Effector memory CD4-positive, alpha-beta T cell (primary cell): ENCODE measurements at regions not wholly inside any gene's neighbourhood (a gene's known extent, or its start where the extent isn't known, plus 50 kb on each side); places are given as distances from the start of the nearest gene placed in this dataset.

ENCODE experiments used
- DNase-seq, 3 donors: peaks; one replicate each; pipeline ENCODE4 v3.0.0-alpha.2; 2020
- H3K27ac ChIP-seq: 2 replicates; pipeline ENCODE4 v1.7.0; 2013; ENCODE audit warnings: mild to moderate bottlenecking, low read length, moderate library complexity; ENCODE audit not compliant: insufficient read depth, poor library complexity, severe bottlenecking
- H3K27me3 ChIP-seq: replicated peaks from 2 replicates; pipeline ENCODE4 v1.7.0; 2013; ENCODE audit warnings: mild to moderate bottlenecking, low read length; ENCODE audit not compliant: insufficient read depth, control insufficient read depth, poor library complexity, severe bottlenecking
- H3K36me3 ChIP-seq: 2 replicates; pipeline ENCODE4 v1.7.0; 2013; ENCODE audit warnings: mild to moderate bottlenecking, low read length, moderate library complexity; ENCODE audit not compliant: control insufficient read depth, insufficient read depth
- H3K4me1 ChIP-seq: 2 replicates; pipeline ENCODE4 v1.7.0; 2013; ENCODE audit warnings: low read length, mild to moderate bottlenecking; ENCODE audit not compliant: control insufficient read depth, insufficient read depth, poor library complexity, severe bottlenecking
- H3K4me3 ChIP-seq: 2 replicates; pipeline ENCODE4 v1.7.0; 2013; ENCODE audit warnings: low read length, low read depth, mild to moderate bottlenecking; ENCODE audit not compliant: insufficient read depth, poor library complexity, severe bottlenecking
- H3K9me3 ChIP-seq: 2 replicates; pipeline ENCODE4 v1.7.0; 2013; ENCODE audit warnings: mild to moderate bottlenecking, low read length, moderate library complexity; ENCODE audit not compliant: control insufficient read depth

GRCh38 chr16:52773026-52773425 is 226.1 kb upstream of the TOX3 start:
- no peaks in the 10 kb centered on the region for H3K27me3 ChIP-seq
- no peaks in the 10 kb centered on the region for H3K9me3 ChIP-seq
- no peak overlapping the region for H3K27ac ChIP-seq
- no peaks in the 10 kb centered on the region for H3K36me3 ChIP-seq
- no peaks in the 10 kb centered on the region for H3K4me1 ChIP-seq
- H3K4me3 ChIP-seq: no peak overlapping the region
- DNase-seq: no peak

DNA sequence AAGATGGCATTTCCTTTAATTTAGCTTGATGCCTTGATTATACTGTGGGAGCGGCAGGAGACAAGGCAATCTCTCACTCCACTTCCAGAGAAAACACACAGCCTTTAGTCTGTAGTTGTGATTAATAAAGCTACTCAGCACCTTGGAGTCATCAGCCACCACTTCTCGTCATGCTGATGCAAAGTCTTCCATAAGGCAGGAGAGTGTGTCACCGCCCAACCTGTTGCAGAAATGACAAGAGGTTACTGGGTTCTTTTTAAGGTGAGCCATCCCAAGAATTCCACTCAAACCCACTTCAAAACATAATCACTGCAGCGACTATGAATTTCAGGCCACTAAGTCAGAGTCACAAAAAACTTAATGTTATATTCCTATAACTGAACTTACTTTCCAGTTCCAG is 223.9 kb upstream of the TOX3 start:
- H3K4me1 ChIP-seq: no peaks in the 10 kb centered on the region
- no peaks in the 10 kb centered on the region for H3K9me3 ChIP-seq
- no peak overlapping the region for H3K27ac ChIP-seq
- no peaks in the 10 kb centered on the region for H3K36me3 ChIP-seq
- DNase-seq: no peak
- no peak overlapping the region for H3K4me3 ChIP-seq
- no peaks in the 10 kb centered on the region for H3K27me3 ChIP-seq

DNA sequence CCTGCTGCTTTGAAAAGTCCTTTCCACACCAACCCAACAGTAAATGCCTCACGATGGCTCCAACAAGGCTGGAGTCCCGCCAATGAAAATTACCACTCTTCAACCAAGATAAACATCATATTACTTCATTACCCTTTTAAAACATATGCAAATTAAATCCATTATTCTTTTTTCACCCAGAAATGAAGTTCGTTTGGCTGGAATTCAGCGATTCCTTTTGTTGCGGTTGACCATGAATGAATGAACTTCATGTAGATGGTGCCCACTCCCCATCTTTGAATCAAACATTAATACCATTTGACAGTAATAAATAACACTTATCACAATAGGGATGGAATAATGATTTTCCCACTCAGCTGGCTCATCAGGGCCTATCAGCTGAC is 211.5 kb upstream of the TOX3 start:
- DNase-seq: no peak
- H3K27me3 ChIP-seq: no peaks in the 10 kb centered on the region
- no peaks in the 10 kb centered on the region for H3K9me3 ChIP-seq
- no peak overlapping the region for H3K4me3 ChIP-seq
- H3K27ac ChIP-seq: no peak overlapping the region
- H3K4me1 ChIP-seq: no peaks in the 10 kb centered on the region
- no peaks in the 10 kb centered on the region for H3K36me3 ChIP-seq

- Histone ChIP-seq H3K27me3 (no peaks in the 10 kb centered on the region), H3K4me1 (no peaks in the 10 kb centered on the region), H3K4me3 (no peak overlapping the region), H3K36me3 (no peaks in the 10 kb centered on the region), H3K9me3 (no peaks in the 10 kb centered on the region), H3K27ac (no peak overlapping the region)
- no peak for DNase-seq
Measured at GRCh38 chr16:52757746-52758472, 211.0 kb upstream of the TOX3 start.

- no peaks in the 10 kb centered on the region for H3K36me3 ChIP-seq
- H3K4me3 ChIP-seq: no peak overlapping the region
- no peaks in the 10 kb centered on the region for H3K4me1 ChIP-seq
- H3K9me3 ChIP-seq: no peaks in the 10 kb centered on the region
- DNase-seq: no peak
- no peak overlapping the region for H3K27ac ChIP-seq
- H3K27me3 ChIP-seq: no peaks in the 10 kb centered on the region
Measured at GRCh38 chr16:52756812-52757517, 210.0 kb upstream of the TOX3 start.

GRCh38 chr16:52755396-52755795 is 208.5 kb upstream of the TOX3 start:
- Histone ChIP-seq H3K27ac (no peak overlapping the region), H3K4me3 (no peak overlapping the region), H3K9me3 (no peaks in the 10 kb centered on the region), H3K4me1 (no peaks in the 10 kb centered on the region), H3K36me3 (no peaks in the 10 kb centered on the region), H3K27me3 (no peaks in the 10 kb centered on the region)
- DNase-seq: no peak

GRCh38 chr16:52751035-52751434 is 204.1 kb upstream of the TOX3 start:
- H3K27ac ChIP-seq: no peak overlapping the region
- H3K4me3 ChIP-seq: no peak overlapping the region
- H3K36me3 ChIP-seq: no peaks in the 10 kb centered on the region
- H3K4me1 ChIP-seq: no peaks in the 10 kb centered on the region
- DNase-seq: no peak
- no peaks in the 10 kb centered on the region for H3K9me3 ChIP-seq
- no peaks in the 10 kb centered on the region for H3K27me3 ChIP-seq

- DNase-seq: no peak
- Histone ChIP-seq H3K4me1 (no peaks in the 10 kb centered on the region), H3K27ac (no peak overlapping the region), H3K9me3 (no peaks in the 10 kb centered on the region), H3K36me3 (no peaks in the 10 kb centered on the region), H3K27me3 (no peaks in the 10 kb centered on the region), H3K4me3 (no peak overlapping the region)
Measured at GRCh38 chr16:52748741-52749140, 201.8 kb upstream of the TOX3 start.

DNA sequence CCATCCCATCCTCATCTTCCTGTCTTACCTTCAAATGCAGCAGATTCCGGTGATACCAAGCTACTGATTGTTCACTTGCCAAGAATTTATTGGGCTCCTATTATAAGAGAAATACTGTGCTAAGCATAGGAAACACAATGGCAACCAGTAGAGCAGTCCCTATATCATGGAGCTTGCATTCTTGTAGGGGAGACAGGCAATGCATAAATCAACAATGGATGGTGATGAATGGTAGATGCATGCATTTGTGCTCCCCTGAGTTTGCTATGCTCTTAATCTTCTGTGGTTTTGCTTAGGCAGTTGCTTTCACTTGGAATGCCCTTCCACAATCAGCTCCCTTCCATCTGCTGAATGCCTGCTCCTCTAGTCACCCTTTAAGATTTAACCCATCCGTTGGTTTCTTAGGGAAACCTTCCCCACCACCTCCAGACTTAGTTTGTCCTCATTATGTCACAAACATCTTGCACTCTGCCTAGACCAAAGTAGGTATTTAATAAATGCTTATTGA is 200.2 kb upstream of the TOX3 start:
- Histone ChIP-seq H3K27ac (no peak overlapping the region), H3K36me3 (no peaks in the 10 kb centered on the region), H3K4me1 (no peaks in the 10 kb centered on the region), H3K27me3 (no peaks in the 10 kb centered on the region), H3K9me3 (no peaks in the 10 kb centered on the region), H3K4me3 (no peak overlapping the region)
- DNase-seq: no peak

DNA sequence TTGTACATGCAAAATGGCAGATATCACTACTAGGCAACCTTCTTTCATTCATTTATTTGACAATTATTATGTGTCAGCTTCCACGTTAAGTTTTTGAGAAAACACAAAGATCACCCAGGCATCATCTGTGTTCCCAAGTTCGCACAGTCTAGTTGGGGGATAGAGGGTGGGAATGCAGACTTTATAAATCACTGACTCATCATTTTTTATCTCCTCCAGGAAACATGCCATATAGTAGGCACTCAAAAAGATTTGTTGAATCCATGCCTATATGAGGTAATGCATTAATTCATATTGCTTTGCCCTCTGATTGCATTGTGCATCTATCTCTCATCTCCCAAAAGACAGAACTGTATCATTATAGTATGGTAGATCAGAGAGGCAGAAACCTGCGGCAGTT is 196.8 kb upstream of the TOX3 start:
- H3K9me3 ChIP-seq: no peaks in the 10 kb centered on the region
- DNase-seq: no peak
- H3K27ac ChIP-seq: no peak overlapping the region
- H3K4me1 ChIP-seq: no peaks in the 10 kb centered on the region
- no peak overlapping the region for H3K4me3 ChIP-seq
- no peaks in the 10 kb centered on the region for H3K27me3 ChIP-seq
- H3K36me3 ChIP-seq: no peaks in the 10 kb centered on the region
